IPS-18c (cell line): ENCODE measurements at regions not wholly inside any gene's neighbourhood (a gene's known extent, or its start where the extent isn't known, plus 50 kb on each side); places are given as distances from the start of the nearest gene placed in this dataset.
"Not testable (repeated sequence)": the region's sequence is repeated elsewhere in the genome, so short reads cannot be mapped to it uniquely, and the experiment has no call there.

ENCODE experiments used
- H3K4me3 ChIP-seq: 2 replicates; pipeline ENCODE4 v1.7.0; 2013; ENCODE audit warnings: low read depth, mild to moderate bottlenecking, low read length, moderate library complexity; ENCODE audit not compliant: insufficient read depth
- H3K9me3 ChIP-seq: one replicate; pipeline ENCODE4 v1.6.1; 2013; ENCODE audit warnings: mild to moderate bottlenecking, low read length, moderate library complexity; ENCODE audit not compliant: control insufficient read depth, insufficient read depth

- H3K4me3 ChIP-seq, result no peak overlapping the region
Measured at GRCh38 chr17:79560527-79560926, 50.3 kb downstream of the RBFOX3 start.

GRCh38 chr17:79559111-79559887 lies 51.6 kb downstream of the RBFOX3 start:
- Histone ChIP-seq H3K4me3 (no peak overlapping the region), H3K9me3 (no peaks in the 10 kb centered on the region)

More at GRCh38 chr17:79560527-79560926, 50.3 kb downstream of the RBFOX3 start:
- H3K9me3 ChIP-seq, result no peaks in the 10 kb centered on the region

- Histone ChIP-seq H3K9me3 (no peaks in the 10 kb centered on the region), H3K4me3 (no peak overlapping the region)
Measured at GRCh38 chr17:79558091-79558900, 52.6 kb downstream of the RBFOX3 start.

- Histone ChIP-seq H3K4me3 (no peak overlapping the region), H3K9me3 (no peaks in the 10 kb centered on the region)
Measured at GRCh38 chr17:79557276-79558090, 53.4 kb downstream of the RBFOX3 start.

- H3K9me3 ChIP-seq, result no peaks in the 10 kb centered on the region
- no peak overlapping the region for H3K4me3 ChIP-seq
Measured at GRCh38 chr17:79556271-79556670, 54.6 kb downstream of the RBFOX3 start.

GRCh38 chr17:79555543-79555942 lies 55.3 kb downstream of the RBFOX3 start:
- Histone ChIP-seq H3K9me3 (peaks cover 2% of the 10 kb centered on the region), H3K4me3 (no peak overlapping the region)

GRCh38 chr17:79554346-79554745 lies 56.5 kb downstream of the RBFOX3 start:
- H3K9me3 ChIP-seq, H3K4me3 ChIP-seq: not testable (repeated sequence)

GRCh38 chr17:79552824-79553223 lies 58.0 kb downstream of the RBFOX3 start:
- Histone ChIP-seq H3K9me3 (peaks cover 2% of the 10 kb centered on the region), H3K4me3 (no peak overlapping the region)

- Histone ChIP-seq H3K9me3 (peaks cover 2% of the 10 kb centered on the region), H3K4me3 (no peak overlapping the region)
Measured at GRCh38 chr17:79552405-79552804, 58.4 kb downstream of the RBFOX3 start.

- Histone ChIP-seq H3K9me3 (peaks cover 2% of the 10 kb centered on the region), H3K4me3 (no peak overlapping the region)
Measured at GRCh38 chr17:79549141-79549915, 61.5 kb downstream of the RBFOX3 start.

- Histone ChIP-seq H3K4me3 (no peak overlapping the region), H3K9me3 (peaks cover 2% of the 10 kb centered on the region)
Measured at GRCh38 chr17:79548116-79548515, 62.7 kb downstream of the RBFOX3 start.

- H3K9me3 ChIP-seq, result peaks cover 2% of the 10 kb centered on the region
- H3K4me3 ChIP-seq, result no peak overlapping the region
Measured at GRCh38 chr17:79547586-79547985, 63.3 kb downstream of the RBFOX3 start.

- H3K4me3 ChIP-seq, H3K9me3 ChIP-seq: not testable (repeated sequence)
Measured at GRCh38 chr17:79547171-79547570, 63.7 kb downstream of the RBFOX3 start.

- Histone ChIP-seq H3K4me3 (no peak overlapping the region), H3K9me3 (peaks cover 2% of the 10 kb centered on the region)
Measured at GRCh38 chr17:79546386-79546785, 64.5 kb downstream of the RBFOX3 start.

GRCh38 chr17:79545251-79546005 lies 65.4 kb downstream of the RBFOX3 start:
- H3K4me3 ChIP-seq, result no peak overlapping the region
- no peaks in the 10 kb centered on the region for H3K9me3 ChIP-seq

GRCh38 chr17:79544142-79544914 lies 66.5 kb downstream of the RBFOX3 start:
- Histone ChIP-seq H3K4me3 (no peak overlapping the region), H3K9me3 (no peaks in the 10 kb centered on the region)
